ENCODE measurements at regions not wholly inside any gene's neighbourhood (a gene's known extent, or its start where the extent isn't known, plus 50 kb on each side); places are given as distances from the start of the nearest gene placed in this dataset.

GRCh38 chr20:39311851-39312506 is 349.8 kb downstream of the DHX35 start:
- no peak for TF ChIP-seq POLR2AphosphoS5 (IDR thresholded peaks at IDR 0.05; ENCODE audit: low read depth)
- no peak for TF ChIP-seq CTCF (IDR thresholded peaks at IDR 0.05; ENCODE audit: insufficient read depth, low read length)
